GM12878 (cell line): ENCODE measurements at regions not wholly inside any gene's neighbourhood (a gene's known extent, or its start where the extent isn't known, plus 50 kb on each side); places are given as distances from the start of the nearest gene placed in this dataset.

Experiments
- ATAC-seq: fragments of 200-7000 bp; cut with Tn5 transposase; 3 replicates; pipeline ENCODE4 v1.9.1; 2020; ENCODE audit warnings: mild to moderate bottlenecking, moderate library complexity
- BruUV-seq: library from RNA; stranded (reverse); fragments of 400-500 nt; replicated peaks from 2 replicates; lab custom pipeline; 2021; lab: Mats Ljungman, UMichigan
- CTCF ChIA-PET: fragments of 300-600 bp; sonication (Branson Sonifier 250); formaldehyde crosslinking; extraction: SDS; loops from one replicate; lab custom pipeline; 2021; ENCODE audit warnings: inconsistent platforms; lab: Yijun Ruan, JAX
- POLR2A ChIA-PET: fragments of 350-600 bp; formaldehyde crosslinking; extraction: SDS; loops from one replicate; lab custom pipeline; 2021; ENCODE audit warnings: inconsistent platforms; lab: Charles Lee
- RAD21 ChIA-PET: fragments of 300-600 bp; sonication (Branson Sonifier 250); formaldehyde crosslinking; loops from one replicate; lab custom pipeline; 2023; ENCODE audit warnings: antibody characterized with exemption; ENCODE audit not compliant: unreplicated experiment; lab: Charles Lee
- SMC1A ChIA-PET: fragments of 300-600 bp; sonication (Branson Sonifier 250); formaldehyde crosslinking; loops from one replicate; lab custom pipeline; 2023; ENCODE audit not compliant: unreplicated experiment, uncharacterized antibody; lab: Charles Lee
- DNase-seq: peaks from one replicate; pipeline ENCODE4 v3.0.0-alpha.2; 2011; ENCODE audit warnings: low read depth, low spot score
- FAIRE-seq: peaks from 3 replicates; lab custom pipeline; 2011; peaks lifted over from hg19 to GRCh38; lab: Jason Lieb, UNC
- H2AFZ ChIP-seq: 2 replicates; pipeline ENCODE4 v1.6.0; 2011; ENCODE audit warnings: low read depth, low read length, control low read depth; ENCODE audit not compliant: control insufficient read depth
- H3K27ac ChIP-seq: 2 replicates; pipeline ENCODE4 v1.5.1; 2011; ENCODE audit warnings: control low read depth; ENCODE audit not compliant: control insufficient read depth, insufficient read depth
- H3K27me3 ChIP-seq, 2 experiments: replicated peaks in 1 of 2; 2 replicates each; pipeline versions ENCODE4 v1.6.0 to v1.6.1; 2011; ENCODE audit warnings: low read length in 1 of 2; ENCODE audit not compliant: control insufficient read depth in 2 of 2, insufficient read depth in 2 of 2
- H3K36me3 ChIP-seq, 2 experiments: 2 replicates each; pipeline ENCODE4 v1.5.1; 2011; ENCODE audit warnings: low read length in 1 of 2; ENCODE audit not compliant: control insufficient read depth in 2 of 2, insufficient read depth in 2 of 2
- H3K4me1 ChIP-seq: 2 replicates; pipeline ENCODE4 v1.6.1; 2011; ENCODE audit warnings: mild to moderate bottlenecking, low read length, moderate library complexity, mixed read lengths; ENCODE audit not compliant: control insufficient read depth, insufficient read depth
- H3K4me2 ChIP-seq: 2 replicates; pipeline ENCODE4 v1.6.0; 2011; ENCODE audit warnings: control low read depth; ENCODE audit not compliant: control insufficient read depth, insufficient read depth
- H3K4me3 ChIP-seq: fragments of 200-600 bp; sonication (generic); 2 replicates; pipeline ENCODE4 v1.5.1; 2016
- H3K79me2 ChIP-seq: 2 replicates; pipeline ENCODE4 v1.6.0; 2011; ENCODE audit warnings: low read length; ENCODE audit not compliant: control insufficient read depth, insufficient read depth
- H3K9ac ChIP-seq: 2 replicates; pipeline ENCODE4 v1.8.0; 2011; ENCODE audit warnings: low read length, control low read depth, mixed read lengths; ENCODE audit not compliant: control insufficient read depth, insufficient read depth
- H3K9me3 ChIP-seq: replicated peaks from 3 replicates; pipeline ENCODE4 v1.5.1; 2011; ENCODE audit warnings: mild to moderate bottlenecking, low read length; ENCODE audit not compliant: control insufficient read depth, insufficient read depth
- H4K20me1 ChIP-seq: 2 replicates; pipeline ENCODE4 v1.6.0; 2011; ENCODE audit not compliant: control insufficient read depth, insufficient read depth
- GATAD2B ChIP-seq: fragments of 450-650 bp; conservative IDR thresholded peaks from 2 replicates; pipeline ENCODE4 v1.6.1; 2017; ENCODE audit warnings: low read depth, mild to moderate bottlenecking, moderate library complexity
- NFXL1 ChIP-seq: fragments of 450-650 bp; IDR thresholded peaks from 2 replicates; pipeline ENCODE4 v1.6.1; 2017; ENCODE audit warnings: antibody characterized with exemption, mild to moderate bottlenecking, borderline replicate concordance
- NR2C2 ChIP-seq: IDR thresholded peaks from 2 replicates; pipeline ENCODE4 v1.6.1; 2011; ENCODE audit warnings: borderline replicate concordance, low read depth; ENCODE audit not compliant: control insufficient read depth, insufficient read length
- RELA ChIP-seq: fragments of 450-650 bp; IDR thresholded peaks from 2 replicates; pipeline ENCODE4 v1.8.0; 2014; ENCODE audit warnings: borderline replicate concordance; ENCODE audit not compliant: partially characterized antibody
- SP1 ChIP-seq: IDR thresholded peaks from one replicate; pipeline ENCODE4 v1.6.1; 2011; ENCODE audit warnings: low read depth, low read length
- TARDBP ChIP-seq: IDR thresholded peaks from 2 replicates; pipeline ENCODE4 v1.6.1; 2016; ENCODE audit warnings: borderline replicate concordance
- YBX1 ChIP-seq: fragments of 450-650 bp; IDR thresholded peaks from 2 replicates; pipeline ENCODE4 v1.6.1; 2016; ENCODE audit warnings: antibody characterized with exemption
- ZBTB4 ChIP-seq: fragments of 450-650 bp; formaldehyde crosslinking; IDR thresholded peaks from 2 replicates; pipeline ENCODE4 v1.4.0; 2022; ENCODE audit warnings: mild to moderate bottlenecking, moderate library complexity
- ZNF24 ChIP-seq: fragments of 450-650 bp; IDR thresholded peaks from 2 replicates; pipeline ENCODE4 v1.6.1; 2017; ENCODE audit warnings: antibody characterized with exemption, mild to moderate bottlenecking
- WGBS: methylation state at CpG from one replicate; pipeline ENCODE4 v1.1.6; 2016; ENCODE audit warnings: low lambda C conversion rate; ENCODE audit not compliant: insufficient replicate concordance, insufficient coverage; ENCODE audit errors: missing lambda C conversion rate; 5-methylcytosine and 5-hydroxymethylcytosine counted together
- in situ Hi-C: fragments of 300-500 bp; cut with MboI; formaldehyde crosslinking; loops from 9 replicates; pipeline ENCODE4 v1.14.3; 2018; ENCODE audit warnings: mixed read lengths
- intact Hi-C: fragments of 100-400 bp; cut with micrococcal nuclease; formaldehyde crosslinking; loops from one replicate; pipeline ENCODE4 v1.14.2; 2022; ENCODE audit not compliant: unreplicated experiment
- TF ChIP-seq, protein P1 (sequence below): fragments of 450-650 bp; IDR thresholded peaks from 2 replicates; pipeline ENCODE4 v1.6.1; 2016; ENCODE audit warnings: mild to moderate bottlenecking, moderate library complexity, borderline replicate concordance

DNA sequence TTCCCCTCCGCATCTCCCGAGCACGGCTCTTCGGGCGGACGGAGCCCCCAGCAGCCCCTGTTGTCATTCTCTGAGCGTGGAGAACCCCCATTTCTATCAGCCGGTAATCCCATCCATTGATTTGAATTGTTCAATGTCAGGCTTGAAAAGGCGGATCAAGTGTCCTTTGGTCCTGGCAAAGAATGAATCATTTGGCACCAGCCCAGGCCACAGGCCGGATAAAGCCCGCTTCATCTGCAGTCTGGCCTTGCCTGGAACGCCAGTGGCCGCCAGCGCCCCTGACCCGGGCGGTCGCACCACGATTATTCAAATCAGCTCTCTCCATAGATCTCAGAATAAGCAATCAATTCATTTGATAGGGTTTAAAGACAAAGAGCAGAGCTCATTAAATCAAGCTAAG is 188.9 kb downstream of the BRD1 start:
- DNase-seq = no peak
- TF ChIP-seq ZBTB4 (CRISPR knock-in tag) (no peak), NR2C2 (no peak), ZNF24 (no peak), NFXL1 (no peak), SP1 (no peak), YBX1 (no peak), RELA (no peak), GATAD2B (no peak), TARDBP (no peak)
- TF ChIP-seq, protein P1, sequence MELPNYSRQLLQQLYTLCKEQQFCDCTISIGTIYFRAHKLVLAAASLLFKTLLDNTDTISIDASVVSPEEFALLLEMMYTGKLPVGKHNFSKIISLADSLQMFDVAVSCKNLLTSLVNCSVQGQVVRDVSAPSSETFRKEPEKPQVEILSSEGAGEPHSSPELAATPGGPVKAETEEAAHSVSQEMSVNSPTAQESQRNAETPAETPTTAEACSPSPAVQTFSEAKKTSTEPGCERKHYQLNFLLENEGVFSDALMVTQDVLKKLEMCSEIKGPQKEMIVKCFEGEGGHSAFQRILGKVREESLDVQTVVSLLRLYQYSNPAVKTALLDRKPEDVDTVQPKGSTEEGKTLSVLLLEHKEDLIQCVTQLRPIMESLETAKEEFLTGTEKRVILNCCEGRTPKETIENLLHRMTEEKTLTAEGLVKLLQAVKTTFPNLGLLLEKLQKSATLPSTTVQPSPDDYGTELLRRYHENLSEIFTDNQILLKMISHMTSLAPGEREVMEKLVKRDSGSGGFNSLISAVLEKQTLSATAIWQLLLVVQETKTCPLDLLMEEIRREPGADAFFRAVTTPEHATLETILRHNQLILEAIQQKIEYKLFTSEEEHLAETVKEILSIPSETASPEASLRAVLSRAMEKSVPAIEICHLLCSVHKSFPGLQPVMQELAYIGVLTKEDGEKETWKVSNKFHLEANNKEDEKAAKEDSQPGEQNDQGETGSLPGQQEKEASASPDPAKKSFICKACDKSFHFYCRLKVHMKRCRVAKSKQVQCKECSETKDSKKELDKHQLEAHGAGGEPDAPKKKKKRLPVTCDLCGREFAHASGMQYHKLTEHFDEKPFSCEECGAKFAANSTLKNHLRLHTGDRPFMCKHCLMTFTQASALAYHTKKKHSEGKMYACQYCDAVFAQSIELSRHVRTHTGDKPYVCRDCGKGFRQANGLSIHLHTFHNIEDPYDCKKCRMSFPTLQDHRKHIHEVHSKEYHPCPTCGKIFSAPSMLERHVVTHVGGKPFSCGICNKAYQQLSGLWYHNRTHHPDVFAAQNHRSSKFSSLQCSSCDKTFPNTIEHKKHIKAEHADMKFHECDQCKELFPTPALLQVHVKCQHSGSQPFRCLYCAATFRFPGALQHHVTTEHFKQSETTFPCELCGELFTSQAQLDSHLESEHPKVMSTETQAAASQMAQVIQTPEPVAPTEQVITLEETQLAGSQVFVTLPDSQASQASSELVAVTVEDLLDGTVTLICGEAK = no peak
- Histone ChIP-seq H4K20me1 (no peaks in the 10 kb centered on the region), H3K4me1 (no peaks in the 10 kb centered on the region), H3K4me3 (no peak overlapping the region), H3K36me3 (no peaks in the 10 kb centered on the region; a peak in 3 of 4 replicates), H3K9ac (no peak overlapping the region), H3K27me3 (no peaks in the 10 kb centered on the region), H3K27ac (no peak overlapping the region), H3K79me2 (no peaks in the 10 kb centered on the region; the same call in 1 of the 2 replicates), H2AFZ (no peak overlapping the region), H3K4me2 (no peak overlapping the region), H3K9me3 (no peaks in the 10 kb centered on the region)
- no peak for FAIRE-seq
- ATAC-seq = no peak
- BruUV-seq = no TSS peak
- SMC1A ChIA-PET = no interaction called here
- CTCF ChIA-PET = no interaction called here
- in situ Hi-C loops (no loop called here), intact Hi-C loops (no loop called here)
- RAD21 ChIA-PET = no interaction called here
- POLR2A ChIA-PET = no interaction called here
- 89% methylated on average over 18 of the region's 18 CpGs for WGBS
